Pulmonary artery endothelial cell (primary cell): ENCODE measurements at regions not wholly inside any gene's neighbourhood (a gene's known extent, or its start where the extent isn't known, plus 50 kb on each side); places are given as distances from the start of the nearest gene placed in this dataset.
"Not testable (repeated sequence)": the region's sequence is repeated elsewhere in the genome, so short reads cannot be mapped to it uniquely, and the experiment has no call there.

Source experiments
- DNase-seq: peaks from one replicate; pipeline ENCODE4 v3.0.0-alpha.2; 2011; ENCODE audit warnings: low read depth, low spot score

DNA sequence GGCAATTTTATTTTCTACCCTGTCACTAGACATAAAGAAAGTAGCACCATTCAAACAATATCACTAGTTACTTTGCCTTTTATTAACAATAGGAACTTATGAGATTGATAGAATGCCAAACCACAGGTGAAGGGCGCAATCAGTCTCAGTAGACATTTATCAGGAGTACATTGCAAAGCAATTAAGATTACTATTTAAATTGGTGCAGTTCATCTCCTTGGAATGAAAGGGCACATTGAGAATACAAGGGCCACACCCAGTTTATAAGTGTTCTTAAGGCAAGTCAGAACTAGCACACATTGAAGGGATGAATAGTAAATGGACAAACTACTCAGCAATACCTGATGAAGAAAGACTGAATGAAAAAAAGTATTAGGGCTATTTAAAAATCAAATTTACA, 601.4 kb downstream of the C12orf50 start:
- no peak for DNase-seq

DNA sequence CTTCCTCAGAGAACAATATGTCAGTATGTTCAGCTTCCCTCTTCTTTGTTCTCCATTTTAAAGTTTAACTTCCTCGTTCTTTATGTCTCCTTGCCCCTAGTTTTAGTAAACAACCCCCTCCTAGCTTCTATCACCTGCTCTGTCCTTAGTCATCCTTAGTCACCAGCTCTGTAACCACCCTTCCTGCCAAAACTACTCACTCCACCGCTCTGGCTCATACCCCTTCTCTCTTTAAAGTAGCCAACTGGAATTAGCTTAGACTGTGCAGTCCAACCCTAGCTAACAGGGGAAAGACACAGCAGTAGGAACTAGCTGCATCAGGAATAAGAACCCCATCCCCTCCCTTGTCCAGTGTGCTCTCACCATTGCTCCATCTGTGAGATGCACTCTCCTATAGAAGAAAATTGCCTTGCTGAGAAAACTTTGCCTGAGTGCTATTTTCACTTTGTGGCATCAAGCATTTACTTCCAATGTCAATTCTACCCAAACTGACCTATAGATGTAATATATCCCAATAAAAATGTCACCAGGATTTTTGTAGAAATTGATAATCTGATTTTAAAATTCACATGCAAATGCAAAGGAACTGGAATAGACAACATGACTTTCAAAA, 603.2 kb downstream of the C12orf50 start:
- DNase-seq: no peak

DNA sequence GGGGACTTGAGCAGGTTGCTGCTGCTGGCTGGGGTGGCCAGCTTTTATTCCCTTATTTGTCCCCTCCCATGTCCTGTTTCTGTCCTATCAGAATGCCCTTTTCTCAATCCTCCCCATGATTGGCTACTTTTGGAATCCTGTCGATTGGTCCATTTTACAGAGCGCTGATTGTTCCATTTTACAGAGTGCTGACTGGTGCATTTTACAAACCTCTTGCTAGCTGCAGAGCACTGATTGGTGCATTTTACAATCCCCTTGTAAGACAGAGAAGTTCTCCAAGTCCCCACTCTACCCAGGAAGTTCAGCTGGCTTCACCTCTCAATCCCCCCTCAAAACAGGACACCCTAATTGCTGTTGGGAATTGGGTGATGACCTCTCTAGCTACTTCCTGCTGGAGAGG, 608.0 kb downstream of the C12orf50 start:
- not testable (repeated sequence) for DNase-seq

DNA sequence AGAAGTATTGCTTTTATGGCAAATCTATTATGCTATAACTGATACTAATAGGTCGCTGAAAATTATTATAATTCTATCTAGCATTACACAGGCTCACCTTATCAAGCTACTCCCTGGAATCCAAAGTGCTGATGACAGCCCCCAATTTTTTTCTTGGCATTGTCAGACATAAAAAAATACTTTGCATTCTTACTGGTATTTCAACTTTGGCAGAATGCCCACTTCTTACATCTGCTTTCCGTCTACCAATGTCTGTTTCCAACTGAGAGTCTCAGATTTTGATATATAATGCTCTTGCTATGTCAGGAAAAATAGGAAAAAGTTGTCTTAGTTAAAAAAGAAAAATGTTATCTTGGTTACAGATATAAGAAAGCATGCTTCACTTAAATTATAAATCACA, 615.4 kb downstream of the C12orf50 start:
- DNase-seq: peak; percentile 7

DNA sequence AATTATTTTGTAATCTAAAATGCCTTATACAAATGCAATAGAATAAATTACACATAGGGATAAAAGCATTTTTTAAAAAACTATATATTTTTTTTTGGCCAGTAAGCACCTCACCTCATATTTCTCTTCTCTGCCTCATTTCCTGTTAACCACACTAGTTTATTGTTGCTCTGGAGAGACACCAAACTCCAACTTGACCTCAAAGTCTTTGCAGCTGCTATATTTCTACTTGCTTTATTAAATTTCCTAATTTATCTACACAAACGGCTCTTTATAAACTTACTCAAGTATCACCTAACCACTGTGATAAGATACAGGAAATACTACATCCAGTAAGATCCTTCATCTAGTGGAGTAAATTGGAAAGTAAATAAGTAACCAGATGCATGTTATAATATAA, 622.3 kb downstream of the C12orf50 start:
- no peak for DNase-seq

DNA sequence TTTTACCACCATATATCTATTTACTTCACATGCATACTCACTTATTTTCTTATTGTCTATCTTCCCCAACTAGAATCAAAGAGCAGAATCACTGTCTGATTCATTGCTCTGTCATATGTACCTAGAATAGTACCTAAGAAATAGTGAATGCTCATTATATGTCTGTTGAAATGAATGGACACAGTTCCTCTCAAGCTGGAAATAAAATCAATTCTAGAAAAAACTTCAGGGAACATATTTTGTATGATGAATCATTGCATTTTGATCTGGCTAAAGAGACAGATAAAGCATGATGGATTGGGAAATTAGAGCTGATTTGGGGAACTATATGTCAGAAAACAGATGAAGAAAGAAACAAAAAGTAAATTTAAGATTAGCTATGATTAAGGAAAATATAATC, 623.3 kb downstream of the C12orf50 start:
- DNase-seq: no peak

DNA sequence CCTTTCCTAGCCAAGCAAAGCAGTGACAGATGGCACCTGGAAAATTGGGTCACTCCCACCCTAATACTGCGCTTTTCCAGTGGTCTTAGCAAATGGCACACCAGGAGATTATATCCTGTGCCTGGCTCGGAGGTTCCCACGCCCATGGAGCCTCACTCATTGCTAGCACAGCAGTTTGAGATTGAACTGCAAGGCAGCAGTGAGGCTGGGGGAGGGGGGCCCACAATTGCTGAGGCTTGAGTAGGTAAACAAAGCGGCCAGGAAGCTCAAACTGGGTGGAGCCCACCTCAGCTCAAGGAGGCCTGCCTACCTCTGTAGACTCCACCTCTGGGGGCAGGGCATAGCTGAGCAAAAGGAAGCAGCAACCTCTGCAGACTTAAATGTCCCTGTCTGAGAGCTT, 635.0 kb downstream of the C12orf50 start:
- DNase-seq: not testable (repeated sequence)

DNA sequence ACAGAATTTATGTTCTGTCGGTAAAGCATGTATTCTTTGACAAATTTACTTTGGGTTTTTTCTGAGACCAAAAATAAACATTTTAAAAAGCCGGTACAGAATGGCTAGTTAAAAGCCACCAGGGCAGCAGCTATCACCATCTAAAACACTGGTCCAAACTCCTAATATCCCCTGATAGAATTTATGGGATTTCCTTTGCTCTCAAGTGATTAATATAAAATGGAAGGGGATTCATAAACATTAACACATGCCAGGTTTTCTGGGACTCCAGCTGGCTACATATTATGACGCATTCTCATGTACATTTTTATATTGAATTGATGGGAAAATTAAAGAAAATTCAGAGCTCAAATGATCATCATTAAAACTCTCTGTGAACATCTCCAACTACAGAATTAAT, 640.8 kb downstream of the C12orf50 start:
- no peak for DNase-seq

DNA sequence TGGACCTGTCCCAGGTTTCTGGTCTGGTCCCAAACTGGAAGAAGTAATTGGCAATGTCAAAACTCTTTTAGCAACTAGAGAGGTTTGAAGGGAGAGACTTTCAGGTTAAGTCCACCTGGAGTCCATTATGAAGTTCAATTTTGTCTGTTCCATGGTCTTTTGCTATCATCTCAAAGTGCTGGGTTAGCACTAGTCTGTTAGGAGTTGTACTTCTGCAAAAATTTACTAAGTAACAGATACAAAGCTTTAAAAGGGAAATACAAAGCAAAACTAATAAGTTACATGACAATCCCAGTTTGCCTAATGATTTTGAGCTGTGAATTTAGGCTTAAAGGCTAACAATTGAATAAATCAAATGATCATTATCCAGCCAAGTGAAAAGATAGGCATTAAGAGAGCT, 643.9 kb downstream of the C12orf50 start:
- no peak for DNase-seq

DNA sequence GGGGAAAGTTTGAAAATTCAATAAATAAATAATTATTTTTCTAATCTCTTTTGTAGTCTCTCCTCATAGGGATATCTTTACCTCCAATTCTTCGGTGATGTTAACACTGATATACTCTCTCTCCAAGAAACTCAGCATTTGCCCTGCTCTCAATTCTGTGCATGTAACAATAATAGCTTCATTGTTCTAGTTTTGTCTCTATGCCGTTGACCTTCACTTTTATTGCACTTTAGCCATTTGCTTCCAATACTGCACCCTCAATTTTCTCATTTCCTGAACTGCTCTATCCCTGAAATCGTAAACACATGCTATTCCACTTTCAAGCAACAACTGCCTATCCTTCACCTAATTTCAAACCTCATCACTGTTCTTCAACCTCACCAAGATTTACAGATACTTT, 645.0 kb downstream of the C12orf50 start:
- no peak for DNase-seq

DNA sequence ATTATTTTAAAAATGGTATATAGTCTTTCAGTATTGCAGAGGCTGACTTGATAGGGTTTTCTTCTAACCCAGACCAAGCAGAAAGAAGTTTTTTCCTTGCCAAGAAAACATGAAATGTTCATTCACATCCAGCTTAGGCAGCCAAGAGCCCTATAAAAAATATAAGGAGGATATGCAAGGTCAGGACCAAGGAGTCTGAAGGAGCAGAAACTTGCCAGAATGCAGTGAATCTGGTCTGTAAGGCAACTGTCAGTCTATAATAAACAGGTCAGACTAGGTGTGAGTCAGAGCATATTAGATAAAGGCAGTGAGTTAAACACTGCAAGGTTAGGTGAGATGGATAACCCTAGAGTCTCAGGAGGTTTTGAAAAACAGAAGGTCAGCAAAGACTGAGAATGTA, 645.5 kb downstream of the C12orf50 start:
- no peak for DNase-seq

DNA sequence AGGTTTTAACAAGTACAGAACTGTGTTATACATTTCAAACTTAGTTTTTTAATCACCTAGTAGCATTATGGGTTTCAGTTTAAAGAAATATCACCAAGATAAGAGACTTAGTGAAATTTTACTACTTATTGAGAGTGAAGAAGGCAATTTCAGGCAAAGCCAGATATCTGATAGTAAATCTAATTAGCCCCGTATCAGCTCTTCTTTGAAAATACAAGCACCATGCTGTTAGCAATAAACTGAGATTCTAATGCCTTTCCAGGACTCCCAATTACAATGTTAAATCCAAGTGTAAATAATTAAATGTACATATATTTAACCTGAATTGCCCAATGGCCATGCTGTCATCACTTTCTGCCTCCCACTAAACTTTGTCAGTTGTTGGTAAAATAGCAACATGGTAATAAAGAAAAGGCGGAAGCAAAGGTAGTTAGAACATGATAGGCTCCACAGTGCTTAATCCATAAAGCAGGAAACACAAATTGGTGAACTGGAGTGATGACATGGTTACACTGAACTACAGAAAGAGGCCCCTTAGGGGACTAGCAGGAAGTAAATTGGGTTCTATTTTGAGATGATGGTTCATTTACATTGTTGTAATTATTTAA, 646.1 kb downstream of the C12orf50 start:
- DNase-seq: no peak

DNA sequence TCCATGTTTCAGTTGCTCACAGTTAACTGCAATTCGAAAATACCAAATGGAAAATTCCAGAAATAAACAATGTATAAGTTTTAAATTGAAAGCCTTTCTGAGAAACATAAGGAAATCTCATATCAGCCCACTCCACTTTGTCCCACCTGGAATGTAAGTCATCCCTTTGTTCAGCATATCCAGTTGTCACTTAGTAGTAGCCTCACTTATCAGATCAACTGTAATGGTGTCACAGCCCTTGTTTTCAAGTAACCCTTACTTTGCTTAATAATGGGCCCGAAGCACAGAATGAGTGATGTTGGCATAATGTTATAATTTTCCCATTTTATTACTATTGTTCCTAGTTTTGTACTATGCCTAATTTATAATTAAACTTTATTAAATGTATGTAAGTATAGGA, 646.8 kb downstream of the C12orf50 start:
- DNase-seq: no peak

DNA sequence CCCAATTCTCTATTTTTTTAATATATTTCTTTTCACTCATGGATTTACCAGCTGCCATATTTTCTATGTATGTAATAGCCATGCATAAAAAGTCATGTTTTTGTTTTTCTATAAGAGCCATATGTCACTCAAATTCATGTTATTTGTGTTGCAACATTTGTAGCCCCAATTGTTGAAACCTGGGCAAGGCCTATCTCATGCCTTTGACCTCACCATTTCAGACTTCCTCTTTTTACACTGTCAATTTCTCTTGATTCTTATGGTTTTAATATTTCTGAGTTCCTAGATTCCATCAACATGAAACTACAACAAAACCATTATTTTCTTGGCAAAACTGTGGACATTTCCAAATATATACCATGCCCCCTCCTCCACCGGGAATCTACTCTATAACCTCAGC, 647.5 kb downstream of the C12orf50 start:
- DNase-seq: no peak

DNA sequence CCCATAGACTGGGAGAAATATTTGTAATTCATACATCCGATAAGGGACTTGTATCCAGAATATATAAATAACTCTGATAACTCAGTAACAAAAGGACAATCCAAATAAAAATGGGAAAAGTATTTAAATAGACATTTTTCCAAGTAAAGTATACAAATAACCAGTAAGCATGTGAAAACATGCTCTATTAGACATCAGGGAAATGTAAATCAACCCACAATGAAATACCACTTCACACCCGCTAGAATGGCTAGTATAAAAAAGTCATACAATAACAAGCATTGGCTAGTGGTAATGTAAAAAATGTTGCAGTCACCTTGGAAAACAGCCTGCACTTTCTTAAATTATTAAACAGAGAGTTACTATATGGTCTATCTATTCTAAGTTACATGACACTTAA, 650.7 kb downstream of the C12orf50 start:
- no peak for DNase-seq

DNA sequence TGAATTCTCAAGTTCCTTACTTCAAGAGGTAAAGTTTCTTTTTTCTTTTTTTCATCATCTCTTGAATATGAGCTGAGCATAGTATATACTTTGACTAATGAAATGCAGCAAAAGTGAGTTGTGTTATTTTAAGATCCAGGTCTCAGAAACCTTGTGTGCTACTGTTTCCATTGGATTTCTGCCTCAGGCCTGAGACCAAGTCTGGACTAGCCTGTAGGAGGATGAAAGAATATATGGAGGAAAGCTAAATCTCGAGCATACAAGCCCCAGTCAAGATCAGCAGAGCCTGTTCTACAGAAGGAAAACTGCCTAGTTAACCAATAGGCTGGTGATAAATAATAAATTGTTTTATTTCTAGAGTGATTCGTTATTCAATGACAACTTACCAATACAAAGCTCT, 652.5 kb downstream of the C12orf50 start:
- DNase-seq: no peak

DNA sequence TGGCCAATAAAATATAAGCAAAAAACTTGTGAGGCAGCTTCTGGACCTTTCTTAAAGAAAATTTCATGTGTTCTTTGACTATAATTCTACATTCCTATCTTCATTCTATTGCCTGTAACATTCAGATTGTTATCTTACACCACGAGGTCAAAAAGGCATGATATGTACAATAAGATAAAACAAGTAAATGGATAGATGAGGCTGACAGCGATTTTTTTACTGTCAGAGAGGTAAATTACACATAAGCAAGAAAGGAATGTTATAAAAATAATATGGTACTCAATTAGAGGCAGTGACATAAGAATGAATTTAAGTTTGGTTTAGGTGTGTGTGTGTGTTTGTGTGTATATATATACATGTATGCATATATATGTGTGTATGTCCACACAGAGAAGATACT, 660.0 kb downstream of the C12orf50 start:
- no peak for DNase-seq

DNA sequence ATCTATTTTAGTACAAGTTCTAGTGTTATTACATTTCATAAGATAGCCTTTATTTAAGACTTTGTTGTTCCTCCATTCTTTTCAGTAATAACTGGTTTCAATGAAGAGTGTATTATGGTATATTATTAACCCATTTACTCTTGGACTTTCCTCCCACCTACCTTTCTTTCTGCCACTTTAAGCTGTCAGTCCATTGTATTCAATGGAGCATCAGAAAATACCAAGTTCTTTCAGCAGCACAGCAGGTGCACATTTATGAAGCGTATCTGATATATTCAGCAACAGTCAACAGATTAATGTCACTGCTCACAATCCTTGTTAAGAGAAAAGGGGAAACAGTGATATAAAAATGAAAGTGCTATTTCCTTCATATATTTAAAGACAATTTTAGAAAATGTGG, 660.9 kb downstream of the C12orf50 start:
- no peak for DNase-seq

DNA sequence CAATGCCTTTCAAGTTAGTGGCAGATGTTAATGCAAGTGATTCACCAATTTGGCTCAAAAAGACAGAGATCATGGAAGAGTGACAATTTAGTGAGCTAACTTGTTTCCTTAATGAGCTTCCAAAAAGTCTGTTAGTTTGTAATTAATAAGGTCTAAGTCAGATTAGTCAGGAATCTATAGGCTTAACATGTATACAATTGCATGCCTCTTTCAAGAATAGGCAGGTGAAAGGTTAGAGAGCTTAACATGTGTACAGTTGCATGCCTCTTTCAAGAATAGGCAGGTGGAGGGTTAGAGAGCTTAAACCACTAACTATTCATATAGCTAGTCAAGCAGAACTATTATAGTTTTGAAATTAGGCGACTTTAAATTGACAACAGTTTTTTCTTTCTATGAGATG, 663.8 kb downstream of the C12orf50 start:
- DNase-seq: no peak

DNA sequence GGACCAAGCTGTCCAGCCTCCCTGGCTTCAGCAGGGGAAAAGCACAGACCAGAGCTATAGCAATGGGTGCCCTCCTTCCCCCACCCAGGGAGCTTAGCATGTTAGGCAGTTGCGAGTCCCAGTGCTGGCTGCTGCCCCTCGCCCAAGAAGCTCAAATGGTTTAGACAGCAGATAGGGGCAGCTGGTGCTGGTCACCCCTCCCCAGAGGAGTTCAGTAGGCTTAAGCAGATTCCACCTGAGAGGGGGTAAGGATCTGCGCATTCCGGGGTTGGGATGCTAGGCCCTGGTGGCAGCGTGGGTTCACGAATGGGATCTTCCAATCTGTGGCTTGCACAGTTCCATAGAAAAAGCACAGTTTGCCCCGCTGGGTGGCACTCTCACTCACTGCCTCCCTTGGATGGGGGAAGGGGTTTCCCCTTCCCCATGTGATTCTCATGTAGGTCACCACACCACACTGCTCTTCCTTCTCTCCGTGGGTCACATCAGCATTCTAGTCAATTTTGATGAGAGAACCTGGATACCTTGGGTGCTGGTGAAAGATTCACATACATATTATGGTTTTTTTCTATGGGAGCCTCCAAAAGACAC, 665.6 kb downstream of the C12orf50 start:
- no peak for DNase-seq

DNA sequence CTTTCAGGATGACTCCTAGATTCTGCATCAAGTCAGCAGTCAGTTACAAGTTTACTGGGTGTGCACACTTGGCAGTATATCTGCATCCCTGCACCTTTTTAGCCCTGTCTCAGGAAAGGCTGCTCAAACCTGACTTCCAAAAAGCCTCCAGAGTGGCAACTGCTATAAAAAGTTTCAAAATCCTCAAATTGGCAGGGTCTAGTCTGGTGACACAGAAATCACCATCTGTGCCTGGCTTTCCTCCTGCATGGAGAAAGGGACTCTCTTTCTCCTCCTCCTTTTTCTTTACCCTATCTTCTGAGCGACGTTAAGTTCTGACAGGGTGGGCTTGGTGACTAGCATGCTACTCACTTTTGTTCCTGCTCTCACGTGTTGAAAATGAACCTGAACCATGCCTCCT, 679.5 kb downstream of the C12orf50 start:
- DNase-seq: no peak

DNA sequence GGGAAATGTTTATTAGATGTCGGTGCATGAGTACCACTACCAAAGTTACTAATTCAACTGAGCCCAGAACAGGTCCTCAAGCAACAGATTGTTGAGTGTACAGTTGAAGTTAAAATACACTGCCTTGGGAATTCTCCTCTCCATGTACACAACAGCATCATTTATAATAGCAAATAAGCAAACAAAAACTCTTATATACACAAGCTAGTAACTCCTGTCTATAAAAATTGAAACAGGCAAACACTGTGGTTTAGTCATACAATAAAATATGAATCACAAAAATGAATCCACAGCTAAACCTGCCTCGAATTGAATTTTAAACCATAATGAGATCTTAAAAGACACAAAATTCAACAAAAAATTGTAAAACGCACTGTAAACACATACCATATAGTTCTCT, 681.1 kb downstream of the C12orf50 start:
- DNase-seq: no peak

DNA sequence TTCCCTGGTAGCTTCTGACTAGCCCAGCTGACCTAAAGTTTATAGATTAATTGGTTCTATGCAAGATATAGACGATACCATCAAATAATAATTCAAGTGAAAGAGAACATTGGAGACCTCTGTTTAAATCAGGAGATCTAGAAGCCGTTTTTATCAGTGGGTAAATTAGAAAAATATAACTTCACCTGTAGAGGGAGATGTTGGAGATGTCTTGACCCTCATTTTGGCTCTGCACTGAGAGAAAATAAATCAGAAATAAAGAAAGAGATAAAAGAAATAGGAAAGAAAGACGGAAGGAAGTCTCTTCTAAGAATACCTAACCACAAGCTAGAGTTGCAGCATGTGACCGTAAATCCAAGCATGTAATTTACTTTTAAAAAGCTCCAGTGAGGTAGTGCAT, 684.5 kb downstream of the C12orf50 start:
- DNase-seq: no peak
